ENCODE measurements at regions not wholly inside any gene's neighbourhood (a gene's known extent, or its start where the extent isn't known, plus 50 kb on each side); places are given as distances from the start of the nearest gene placed in this dataset.

GRCh38 chr16:73848993-73849392, 447.6 kb upstream of the PSMD7 start:
- no peaks in the 10 kb centered on the region for H3K36me3 Mint-ChIP-seq (ENCODE audit: low read depth)
- H3K27me3 Mint-ChIP-seq (ENCODE audit: insufficient read depth): no peaks in the 10 kb centered on the region
- no peaks in the 10 kb centered on the region for H3K4me1 Mint-ChIP-seq
- no peak overlapping the region for H3K27ac ChIP-seq (ENCODE audit: low read depth, low read length)
- no peaks in the 10 kb centered on the region for H3K27me3 ChIP-seq (ENCODE audit: control insufficient read depth, insufficient read depth, low read length, poor library complexity, severe bottlenecking)
- no peak overlapping the region for H3K4me3 ChIP-seq (ENCODE audit: low read length)
- no peaks in the 10 kb centered on the region for H3K36me3 ChIP-seq (ENCODE audit: control insufficient read depth, insufficient read depth, low read length)
- no peak for DNase-seq
- no peaks in the 10 kb centered on the region for H3K9me3 ChIP-seq (ENCODE audit: control insufficient read depth, low read length)
- no peaks in the 10 kb centered on the region for H3K9me3 Mint-ChIP-seq
- H3K4me1 ChIP-seq (ENCODE audit: control insufficient read depth, insufficient read depth, low read length): no peaks in the 10 kb centered on the region
- no peak overlapping the region for H3K9ac ChIP-seq (ENCODE audit: extremely low read depth, low read length, poor library complexity, severe bottlenecking)
- no peak overlapping the region for H3K27ac Mint-ChIP-seq
- no peak overlapping the region for H3K4me3 Mint-ChIP-seq
- no peak for TF ChIP-seq CTCF (conservative IDR thresholded peaks at IDR 0.05)
- 79 to 100% methylated on average over 1 to 4 of the region's 4 CpGs for WGBS, 2 experiments (ENCODE audit: insufficient coverage in 1 of 2, insufficient read length in 1 of 2)

- 83 to 97% methylated on average over 3 of the region's 3 CpGs for WGBS, 2 experiments (ENCODE audit: insufficient coverage in 1 of 2, insufficient read length in 1 of 2)
- H3K9me3 ChIP-seq (ENCODE audit: control insufficient read depth, low read length): no peaks in the 10 kb centered on the region
- no peak overlapping the region for H3K4me3 Mint-ChIP-seq
Observed at GRCh38 chr16:73847090-73847489, 449.5 kb upstream of the PSMD7 start.

GRCh38 chr16:73846356-73846755, 450.3 kb upstream of the PSMD7 start:
- Histone ChIP-seq H3K4me3 (ENCODE audit: low read length) (no peak overlapping the region), H3K4me1 (ENCODE audit: control insufficient read depth, insufficient read depth, low read length) (no peaks in the 10 kb centered on the region), H3K27ac (ENCODE audit: low read depth, low read length) (no peak overlapping the region), H3K9me3 (ENCODE audit: control insufficient read depth, low read length) (no peaks in the 10 kb centered on the region), H3K9ac (ENCODE audit: extremely low read depth, low read length, poor library complexity, severe bottlenecking) (no peak overlapping the region), H3K36me3 (ENCODE audit: control insufficient read depth, insufficient read depth, low read length) (no peaks in the 10 kb centered on the region), H3K27me3 (ENCODE audit: control insufficient read depth, insufficient read depth, low read length, poor library complexity, severe bottlenecking) (no peaks in the 10 kb centered on the region)
- H3K4me1 Mint-ChIP-seq: no peaks in the 10 kb centered on the region
- no peak overlapping the region for H3K4me3 Mint-ChIP-seq
- no peak overlapping the region for H3K27ac Mint-ChIP-seq
- no peaks in the 10 kb centered on the region for H3K9me3 Mint-ChIP-seq
- TF ChIP-seq CTCF (conservative IDR thresholded peaks at IDR 0.05): peak; percentile 65
- H3K36me3 Mint-ChIP-seq (ENCODE audit: low read depth): no peaks in the 10 kb centered on the region
- peak; percentile 68 for DNase-seq
- no peaks in the 10 kb centered on the region for H3K27me3 Mint-ChIP-seq (ENCODE audit: insufficient read depth)
- 75 to 92% methylated on average over 3 to 7 of the region's 7 CpGs for WGBS, 2 experiments (ENCODE audit: insufficient coverage in 1 of 2, insufficient read length in 1 of 2)

More at GRCh38 chr16:73847090-73847489, 449.5 kb upstream of the PSMD7 start:
- Histone ChIP-seq H3K27me3 (ENCODE audit: control insufficient read depth, insufficient read depth, low read length, poor library complexity, severe bottlenecking) (no peaks in the 10 kb centered on the region), H3K4me1 (ENCODE audit: control insufficient read depth, insufficient read depth, low read length) (no peaks in the 10 kb centered on the region), H3K27ac (ENCODE audit: low read depth, low read length) (no peak overlapping the region), H3K9ac (ENCODE audit: extremely low read depth, low read length, poor library complexity, severe bottlenecking) (no peak overlapping the region), H3K4me3 (ENCODE audit: low read length) (no peak overlapping the region), H3K36me3 (ENCODE audit: control insufficient read depth, insufficient read depth, low read length) (no peaks in the 10 kb centered on the region)
- Mint-ChIP-seq H3K27me3 (ENCODE audit: insufficient read depth) (no peaks in the 10 kb centered on the region), H3K36me3 (ENCODE audit: low read depth) (no peaks in the 10 kb centered on the region), H3K4me1 (no peaks in the 10 kb centered on the region), H3K27ac (no peak overlapping the region), H3K9me3 (no peaks in the 10 kb centered on the region)
- peak; percentile 63 for DNase-seq
- peak; percentile 59 for TF ChIP-seq CTCF (conservative IDR thresholded peaks at IDR 0.05)

All from endodermal cell (in vitro differentiated cells).